ENCODE measurements at regions not wholly inside any gene's neighbourhood (a gene's known extent, or its start where the extent isn't known, plus 50 kb on each side); places are given as distances from the start of the nearest gene placed in this dataset.

GRCh38 chr7:131607291-131608115 is 51.1 kb upstream of the PODXL start:
- Mint-ChIP-seq H3K9me3 (no peaks in the 10 kb centered on the region), H3K4me1 (peaks cover 55% of the 10 kb centered on the region), H3K4me3 (peak overlapping the region in 1 of 3 experiments; percentile 4), H3K36me3 (ENCODE audit: low read depth) (no peaks in the 10 kb centered on the region), H3K27me3 (ENCODE audit: low read depth) (peaks cover 31% of the 10 kb centered on the region), H3K27ac (peak overlapping the region; percentile 30 to 63 (median 57))
- TF ChIP-seq CTCF (IDR thresholded peaks at IDR 0.05; ENCODE audit: unreplicated experiment in 3 of 3) = no peak

- no peaks in the 10 kb centered on the region for H3K9me3 Mint-ChIP-seq
- peaks cover 55% of the 10 kb centered on the region for H3K4me1 Mint-ChIP-seq
- no peak for TF ChIP-seq CTCF (IDR thresholded peaks at IDR 0.05; ENCODE audit: unreplicated experiment in 3 of 3)
- H3K4me3 Mint-ChIP-seq = peak overlapping the region in 1 of 3 experiments; percentile 31
- H3K27me3 Mint-ChIP-seq (ENCODE audit: low read depth) = peaks cover 31% of the 10 kb centered on the region
- no peaks in the 10 kb centered on the region for H3K36me3 Mint-ChIP-seq (ENCODE audit: low read depth)
- H3K27ac Mint-ChIP-seq = peak overlapping the region in 2 of 3 experiments; percentile 34 to 56
These were observed 50.2 kb upstream of the PODXL start for GRCh38 chr7:131606346-131607290.

All from nephron (organoid).